Heart right ventricle (tissue), 16 donors: ENCODE measurements at regions not wholly inside any gene's neighbourhood (a gene's known extent, or its start where the extent isn't known, plus 50 kb on each side); places are given as distances from the start of the nearest gene placed in this dataset.

Experiments used
- ATAC-seq, 8 donors: fragments of 200-7000 bp; cut with Tn5 transposase; one replicate each; pipeline ENCODE4 v1.9.1; 2020; ENCODE audit warnings: mild to moderate bottlenecking in 8 of 8, moderate library complexity in 8 of 8, moderate number of reproducible peaks in 1 of 8
- DNase-seq, 2 donors: peaks; one replicate each; pipeline ENCODE4 v3.0.0-alpha.2; 2020
- H3K27ac ChIP-seq, 10 donors: fragments of 200-600 bp; sonication (generic) in 2 of 10; one replicate each; pipeline versions ENCODE4 v1.5.0 to v1.8.0; 2020 to 2022; ENCODE audit warnings: mild to moderate bottlenecking in 3 of 10
- H3K27me3 ChIP-seq, 7 donors: fragments of 200-600 bp; one replicate each; pipeline ENCODE4 v1.8.0; 2021 to 2022; ENCODE audit warnings: mild to moderate bottlenecking in 2 of 7
- H3K36me3 ChIP-seq, 9 donors: fragments of 200-600 bp; sonication (generic) in 1 of 9; one replicate each; pipeline versions ENCODE4 v1.5.0 to v1.8.0; 2020 to 2022; ENCODE audit warnings: mild to moderate bottlenecking in 2 of 9
- H3K4me1 ChIP-seq, 9 donors: fragments of 200-600 bp; sonication (generic) in 1 of 9; one replicate each; pipeline versions ENCODE4 v1.5.0 to v1.8.0; 2020 to 2022; ENCODE audit warnings: mild to moderate bottlenecking in 4 of 9
- H3K4me3 ChIP-seq, 10 donors: fragments of 200-600 bp; sonication (generic) in 2 of 10; one replicate each; pipeline versions ENCODE4 v1.5.0 to v1.8.0; 2020 to 2022; ENCODE audit warnings: mild to moderate bottlenecking in 7 of 10, moderate library complexity in 2 of 10
- H3K9me3 ChIP-seq, 11 donors: fragments of 200-600 bp in 10 of 11; sonication (generic) in 2 of 11; one replicate each; pipeline versions ENCODE4 v1.5.0 to v1.8.0; 2013 to 2022; ENCODE audit warnings: mild to moderate bottlenecking in 2 of 11, control low read depth in 1 of 11, moderate library complexity in 1 of 11
- WGBS, 2 donors: extraction: QIAGEN DNeasy Blood & Tissue Kit; methylation state at CpG; one replicate each; pipeline ENCODE4 v1.1.7; 2013; ENCODE audit warnings: inconsistent platforms in 1 of 2; 5-methylcytosine and 5-hydroxymethylcytosine counted together
- intact Hi-C, 10 donors: fragments of 100-400 bp; cut with DNase I; formaldehyde crosslinking; loops; one replicate each; pipeline versions ENCODE4 v1.11.1 to v1.14.2; 2022
- TF ChIP-seq, protein P1 (sequence below), 9 donors: fragments of 200-600 bp; sonication (generic) in 2 of 9; IDR thresholded peaks; one replicate each; pipeline versions ENCODE4 v1.5.0 to v1.8.0; 2021 to 2022; ENCODE audit warnings: antibody characterized with exemption in 9 of 9, mild to moderate bottlenecking in 5 of 9, moderate library complexity in 1 of 9
- donor health status: Arrhythmogenic right ventricular cardiomyopathy.
- donor health status: ischemic (EF 13 %, LVEDD 7.1; RV severe dilation, severe dysfunction).
- donor health status: healthy with polysubstance abuse.
- donor health status: DM: no; HTN: yes; CAD: no.
- donor health status: DM: no; HTN: no; CAD: no.
- donor health status: ischemic (EF 25% LVEDD 6.9; RV normal size, moderate dysfunction).
- donor health status: ischemic (EF 25% LVEDD 5.7; RV mildly dilated, moderate dysfunction).
- donor health status: healthy.
- donor health status: DM: yes; HTN: yes; CAD: no.
- donor health status: Ischemic cardiomyopathy.
- donor health status: ischemic (EF 35%, LVEDD 5.7; RV mildly dilated, moderate dysfunction).
- donor health status: nonischemic (EF 11% LVEDD 7.7; RV severe dilation, severe dysfunction).
- donor health status: DM: yes; HTN: yes; CAD: no.
- donor health status: PGD.
- donor health status: ischemic (EF 29% LVEDD 5.4; RV normal size, mild dysfunction).
- donor health status: nonischemic (EF 23%, LVEDD 6.1; RV moderate dilation, normal function).

DNA sequence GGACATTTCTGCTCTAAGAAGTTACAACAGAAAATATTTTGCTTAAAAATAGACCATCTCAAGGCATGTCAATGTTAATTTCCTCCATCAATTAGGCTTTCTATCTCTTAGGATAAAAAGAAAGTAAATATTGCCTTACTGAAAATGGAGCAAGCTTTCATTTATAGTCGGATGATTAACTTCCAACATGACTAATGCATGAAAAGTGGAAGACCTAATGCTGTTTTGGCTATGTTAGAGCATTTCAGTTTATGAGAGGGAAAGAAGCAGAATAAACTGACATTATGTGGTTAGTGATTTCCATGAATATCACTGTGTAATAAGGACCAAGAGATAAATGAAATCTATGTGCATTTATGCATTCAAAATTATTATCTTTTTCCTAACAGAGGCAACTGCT is 475.2 kb upstream of the UBE2E3 start:
- Histone ChIP-seq H3K4me3 (no peak overlapping the region), H3K4me1 (no peaks in the 10 kb centered on the region), H3K27ac (no peak overlapping the region), H3K9me3 (no peaks in the 10 kb centered on the region), H3K36me3 (no peaks in the 10 kb centered on the region), H3K27me3 (no peaks in the 10 kb centered on the region)
- 67 to 86% methylated on average over 1 of the region's 1 CpG for WGBS, 2 donors
- intact Hi-C loops: no loop called here
- TF ChIP-seq, protein P1, sequence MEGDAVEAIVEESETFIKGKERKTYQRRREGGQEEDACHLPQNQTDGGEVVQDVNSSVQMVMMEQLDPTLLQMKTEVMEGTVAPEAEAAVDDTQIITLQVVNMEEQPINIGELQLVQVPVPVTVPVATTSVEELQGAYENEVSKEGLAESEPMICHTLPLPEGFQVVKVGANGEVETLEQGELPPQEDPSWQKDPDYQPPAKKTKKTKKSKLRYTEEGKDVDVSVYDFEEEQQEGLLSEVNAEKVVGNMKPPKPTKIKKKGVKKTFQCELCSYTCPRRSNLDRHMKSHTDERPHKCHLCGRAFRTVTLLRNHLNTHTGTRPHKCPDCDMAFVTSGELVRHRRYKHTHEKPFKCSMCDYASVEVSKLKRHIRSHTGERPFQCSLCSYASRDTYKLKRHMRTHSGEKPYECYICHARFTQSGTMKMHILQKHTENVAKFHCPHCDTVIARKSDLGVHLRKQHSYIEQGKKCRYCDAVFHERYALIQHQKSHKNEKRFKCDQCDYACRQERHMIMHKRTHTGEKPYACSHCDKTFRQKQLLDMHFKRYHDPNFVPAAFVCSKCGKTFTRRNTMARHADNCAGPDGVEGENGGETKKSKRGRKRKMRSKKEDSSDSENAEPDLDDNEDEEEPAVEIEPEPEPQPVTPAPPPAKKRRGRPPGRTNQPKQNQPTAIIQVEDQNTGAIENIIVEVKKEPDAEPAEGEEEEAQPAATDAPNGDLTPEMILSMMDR (IDR thresholded peaks at IDR 0.05): no peak
- ATAC-seq (no peak), DNase-seq (no peak)

DNA sequence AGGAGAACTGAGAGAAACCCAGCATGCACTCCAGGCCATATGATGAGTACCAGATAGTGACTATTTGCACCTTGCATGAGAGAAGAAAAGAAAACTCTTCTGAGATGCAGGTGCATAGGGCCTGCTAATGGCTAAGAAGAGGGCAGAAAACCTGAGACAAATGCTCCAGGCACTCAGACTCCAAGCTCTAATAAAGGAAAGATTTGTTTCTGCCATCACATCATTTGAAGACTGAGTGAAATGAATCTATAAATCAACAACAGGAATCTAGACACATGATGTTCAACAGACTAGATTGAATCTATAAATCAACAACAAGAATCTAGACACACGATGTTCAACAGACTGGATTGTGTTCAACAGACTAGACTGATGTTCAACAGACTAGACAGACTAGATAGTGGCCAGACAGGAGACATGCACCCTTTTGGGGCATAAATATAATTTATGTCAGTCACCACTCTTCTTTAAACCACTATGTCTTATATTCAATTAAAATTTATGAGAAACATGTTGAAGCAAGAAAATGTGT is 482.7 kb upstream of the UBE2E3 start:
- ATAC-seq: no peak
- Histone ChIP-seq H3K4me1 (no peaks in the 10 kb centered on the region), H3K4me3 (no peak overlapping the region), H3K36me3 (no peaks in the 10 kb centered on the region), H3K27ac (no peak overlapping the region), H3K27me3 (no peaks in the 10 kb centered on the region), H3K9me3 (peaks cover 0 to 16% (median 5%) of the 10 kb centered on the region in 11 donors)
- WGBS, 2 donors: 65 to 77% methylated on average over 1 of the region's 1 CpG
- intact Hi-C loops: no loop called here
- no peak for DNase-seq
- TF ChIP-seq, protein P1 (IDR thresholded peaks at IDR 0.05): no peak

DNA sequence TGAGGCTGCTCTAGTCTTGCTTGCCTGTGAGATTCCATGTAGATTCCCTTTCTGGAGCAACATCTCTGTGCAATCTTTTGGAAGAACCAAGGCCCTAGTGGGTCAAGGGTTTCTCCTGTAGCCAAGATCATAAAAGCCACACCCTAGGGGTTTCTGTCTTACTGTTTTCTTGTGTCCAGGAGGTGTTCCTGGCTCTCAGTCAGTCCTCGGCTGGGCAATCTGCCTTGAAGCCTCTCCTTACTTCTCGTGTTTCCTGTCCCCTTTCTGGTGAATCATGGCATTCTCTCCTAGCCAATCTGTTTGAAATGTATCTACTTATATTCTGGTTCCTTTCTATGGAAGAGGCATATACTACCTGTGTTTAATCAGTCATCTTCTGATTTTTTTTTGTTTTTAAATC is 484.8 kb upstream of the UBE2E3 start:
- Histone ChIP-seq H3K4me3 (no peak overlapping the region), H3K4me1 (no peaks in the 10 kb centered on the region), H3K27me3 (no peaks in the 10 kb centered on the region), H3K36me3 (no peaks in the 10 kb centered on the region), H3K9me3 (peaks cover 0 to 20% (median 7%) of the 10 kb centered on the region in 11 donors), H3K27ac (no peak overlapping the region)
- 43 to 55% methylated on average over 2 of the region's 2 CpGs for WGBS, 2 donors
- DNase-seq: no peak
- TF ChIP-seq, protein P1 (IDR thresholded peaks at IDR 0.05): no peak
- no peak for ATAC-seq
- intact Hi-C loops: no loop called here

DNA sequence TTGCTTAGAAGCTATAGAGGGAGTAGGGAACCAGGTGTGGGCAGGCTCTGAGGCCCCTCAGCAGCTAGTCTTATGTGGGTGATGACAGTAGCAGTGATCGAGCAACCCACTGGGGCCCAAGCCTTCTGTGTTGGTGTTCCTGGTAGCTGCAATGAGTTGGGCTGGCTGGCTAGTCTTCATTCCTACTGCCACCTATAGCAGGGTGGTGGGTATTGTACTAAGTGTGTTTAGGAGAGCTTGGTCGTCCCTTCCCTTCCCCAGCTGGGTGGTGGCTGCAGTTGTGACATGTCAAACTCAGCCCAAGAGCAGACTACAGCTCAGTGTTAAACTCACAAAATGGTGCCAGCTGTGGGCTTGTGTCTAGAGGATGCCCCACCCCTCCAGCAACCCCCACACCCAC is 486.1 kb upstream of the UBE2E3 start:
- no peak overlapping the region for H3K4me3 ChIP-seq
- ATAC-seq: no peak
- TF ChIP-seq, protein P1 (IDR thresholded peaks at IDR 0.05): no peak
- H3K27ac ChIP-seq: no peak overlapping the region
- H3K36me3 ChIP-seq: no peaks in the 10 kb centered on the region
- H3K9me3 ChIP-seq: peaks cover 0 to 28% (median 11%) of the 10 kb centered on the region in 11 donors
- 55 to 60% methylated on average over 2 of the region's 2 CpGs for WGBS, 2 donors
- no peak for DNase-seq
- no peaks in the 10 kb centered on the region for H3K27me3 ChIP-seq
- intact Hi-C loops: no loop called here
- H3K4me1 ChIP-seq: no peaks in the 10 kb centered on the region
